HEK293T (cell line): ENCODE measurements at regions not wholly inside any gene's neighbourhood (a gene's known extent, or its start where the extent isn't known, plus 50 kb on each side); places are given as distances from the start of the nearest gene placed in this dataset.

Experiments
- CTCF ChIA-PET: fragments of 350-600 bp; formaldehyde crosslinking; extraction: SDS; loops from one replicate; lab custom pipeline; 2021; ENCODE audit warnings: antibody characterized with exemption, inconsistent platforms; lab: Yijun Ruan, JAX
- POLR2A ChIA-PET: fragments of 350-600 bp; formaldehyde crosslinking; extraction: SDS; loops from one replicate; lab custom pipeline; 2020; ENCODE audit warnings: antibody characterized with exemption, inconsistent platforms; lab: Yijun Ruan, JAX
- DNase-seq: peaks from one replicate; pipeline ENCODE4 v3.0.0; 2012; ENCODE audit warnings: mixed read lengths; ENCODE audit errors: extremely low spot score
- ARNT ChIP-seq: fragments of 450-650 bp; IDR thresholded peaks from 2 replicates; pipeline ENCODE4 v1.6.1; 2017; ENCODE audit warnings: mild to moderate bottlenecking
- BHLHE40 ChIP-seq: fragments of 450-650 bp; IDR thresholded peaks from 2 replicates; pipeline ENCODE4 v1.6.1; 2016; ENCODE audit warnings: mild to moderate bottlenecking, moderate library complexity, borderline replicate concordance
- CTBP1 ChIP-seq: fragments of 450-650 bp; IDR thresholded peaks from 2 replicates; pipeline ENCODE4 v1.6.1; 2016; ENCODE audit warnings: borderline replicate concordance
- ELF4 ChIP-seq: fragments of 450-650 bp; IDR thresholded peaks from 2 replicates; pipeline ENCODE4 v1.6.1; 2017; ENCODE audit warnings: antibody characterized with exemption
- FOXA1 ChIP-seq: fragments of 450-650 bp; IDR thresholded peaks from 2 replicates; pipeline ENCODE4 v1.6.1; 2016; ENCODE audit warnings: mild to moderate bottlenecking
- FOXK2 ChIP-seq: fragments of 450-650 bp; IDR thresholded peaks from 2 replicates; pipeline ENCODE4 v1.6.1; 2016; ENCODE audit warnings: mild to moderate bottlenecking
- FOXM1 ChIP-seq: fragments of 450-650 bp; IDR thresholded peaks from 2 replicates; pipeline ENCODE4 v1.6.1; 2017; ENCODE audit warnings: mild to moderate bottlenecking, borderline replicate concordance
- HDGF ChIP-seq: fragments of 450-650 bp; IDR thresholded peaks from 2 replicates; pipeline ENCODE4 v1.6.1; 2017; ENCODE audit warnings: antibody characterized with exemption, borderline replicate concordance
- L3MBTL2 ChIP-seq: fragments of 450-650 bp; conservative IDR thresholded peaks from 2 replicates; pipeline ENCODE4 v1.6.1; 2016; ENCODE audit warnings: mild to moderate bottlenecking
- LEF1 ChIP-seq: fragments of 450-650 bp; IDR thresholded peaks from 2 replicates; pipeline ENCODE4 v1.6.1; 2017; ENCODE audit warnings: mild to moderate bottlenecking, borderline replicate concordance
- NFRKB ChIP-seq: fragments of 450-650 bp; IDR thresholded peaks from 2 replicates; pipeline ENCODE4 v1.6.1; 2016; ENCODE audit warnings: mild to moderate bottlenecking, moderate library complexity
- SP1 ChIP-seq: fragments of 450-650 bp; IDR thresholded peaks from 2 replicates; pipeline ENCODE4 v1.6.1; 2017
- SUZ12 ChIP-seq: fragments of 450-650 bp; IDR thresholded peaks from 2 replicates; pipeline ENCODE4 v1.6.1; 2016; ENCODE audit warnings: mild to moderate bottlenecking
- TARDBP ChIP-seq: fragments of 450-650 bp; IDR thresholded peaks from 2 replicates; pipeline ENCODE4 v1.6.1; 2016
- ZNF384 ChIP-seq: fragments of 450-650 bp; IDR thresholded peaks from 2 replicates; pipeline ENCODE4 v1.6.1; 2016
- TF ChIP-seq, protein P1 (sequence below): fragments of 450-650 bp; IDR thresholded peaks from 2 replicates; pipeline ENCODE4 v1.6.1; 2016

DNA sequence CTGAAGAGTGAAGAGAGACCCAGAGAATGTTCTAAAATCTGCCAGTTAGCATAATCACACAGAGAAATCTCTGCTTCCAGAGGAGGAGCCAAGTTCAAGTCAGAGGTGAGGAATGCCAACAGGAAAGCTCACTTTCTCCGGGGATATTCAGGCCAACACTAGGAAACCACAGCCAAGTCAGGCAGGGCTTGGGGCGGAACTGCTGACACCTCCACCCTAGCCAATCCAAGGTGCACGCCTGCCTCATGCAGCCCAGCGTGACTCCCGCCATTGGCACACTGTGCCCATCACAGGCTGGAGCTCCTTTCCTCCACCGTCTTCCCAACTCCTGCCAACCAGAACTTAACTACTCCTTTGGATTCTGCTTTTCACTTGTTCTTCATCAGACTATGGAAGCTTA lies 374.3 kb upstream of the CCDC196 start:
- DNase-seq: no peak
- ChIA-PET POLR2A (no interaction called here), CTCF (no interaction called here)
- TF ChIP-seq L3MBTL2 (no peak), LEF1 (no peak), ZNF384 (no peak), FOXM1 (no peak), TARDBP (no peak), FOXK2 (no peak), FOXA1 (no peak), CTBP1 (no peak), SUZ12 (no peak)

DNA sequence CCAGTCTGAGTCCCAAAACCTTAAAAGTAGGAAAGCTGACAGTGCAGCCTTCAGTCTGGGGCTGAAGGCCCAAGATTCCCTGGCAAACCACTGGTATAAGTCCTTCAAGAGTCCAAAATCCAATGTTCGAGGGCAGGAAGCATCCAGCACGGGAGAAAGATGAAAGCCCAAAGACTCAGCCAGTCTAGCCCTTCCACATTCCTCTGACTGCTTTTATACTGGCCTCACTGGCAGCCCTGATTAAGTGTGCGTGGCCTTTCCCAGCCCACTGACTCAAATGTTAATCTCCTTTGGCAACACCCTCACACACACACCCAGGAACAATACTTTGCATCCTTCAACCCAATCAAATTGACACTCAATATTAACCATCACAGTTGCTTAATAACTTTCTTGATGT lies 372.1 kb upstream of the CCDC196 start:
- ChIA-PET CTCF (no interaction called here), POLR2A (no interaction called here)
- DNase-seq: no peak
- TF ChIP-seq FOXK2: no peak
- no peak for TF ChIP-seq FOXM1
- no peak for TF ChIP-seq NFRKB
- TF ChIP-seq ZNF384: no peak
- TF ChIP-seq L3MBTL2: no peak
- TF ChIP-seq LEF1: no peak
- no peak for TF ChIP-seq SUZ12
- no peak for TF ChIP-seq ELF4
- TF ChIP-seq FOXA1: no peak
- no peak for TF ChIP-seq TARDBP
- no peak for TF ChIP-seq ARNT
- TF ChIP-seq BHLHE40: no peak
- no peak for TF ChIP-seq CTBP1
- no peak for TF ChIP-seq SP1
- TF ChIP-seq, protein P1, sequence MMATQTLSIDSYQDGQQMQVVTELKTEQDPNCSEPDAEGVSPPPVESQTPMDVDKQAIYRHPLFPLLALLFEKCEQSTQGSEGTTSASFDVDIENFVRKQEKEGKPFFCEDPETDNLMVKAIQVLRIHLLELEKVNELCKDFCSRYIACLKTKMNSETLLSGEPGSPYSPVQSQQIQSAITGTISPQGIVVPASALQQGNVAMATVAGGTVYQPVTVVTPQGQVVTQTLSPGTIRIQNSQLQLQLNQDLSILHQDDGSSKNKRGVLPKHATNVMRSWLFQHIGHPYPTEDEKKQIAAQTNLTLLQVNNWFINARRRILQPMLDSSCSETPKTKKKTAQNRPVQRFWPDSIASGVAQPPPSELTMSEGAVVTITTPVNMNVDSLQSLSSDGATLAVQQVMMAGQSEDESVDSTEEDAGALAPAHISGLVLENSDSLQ: no peak

DNA sequence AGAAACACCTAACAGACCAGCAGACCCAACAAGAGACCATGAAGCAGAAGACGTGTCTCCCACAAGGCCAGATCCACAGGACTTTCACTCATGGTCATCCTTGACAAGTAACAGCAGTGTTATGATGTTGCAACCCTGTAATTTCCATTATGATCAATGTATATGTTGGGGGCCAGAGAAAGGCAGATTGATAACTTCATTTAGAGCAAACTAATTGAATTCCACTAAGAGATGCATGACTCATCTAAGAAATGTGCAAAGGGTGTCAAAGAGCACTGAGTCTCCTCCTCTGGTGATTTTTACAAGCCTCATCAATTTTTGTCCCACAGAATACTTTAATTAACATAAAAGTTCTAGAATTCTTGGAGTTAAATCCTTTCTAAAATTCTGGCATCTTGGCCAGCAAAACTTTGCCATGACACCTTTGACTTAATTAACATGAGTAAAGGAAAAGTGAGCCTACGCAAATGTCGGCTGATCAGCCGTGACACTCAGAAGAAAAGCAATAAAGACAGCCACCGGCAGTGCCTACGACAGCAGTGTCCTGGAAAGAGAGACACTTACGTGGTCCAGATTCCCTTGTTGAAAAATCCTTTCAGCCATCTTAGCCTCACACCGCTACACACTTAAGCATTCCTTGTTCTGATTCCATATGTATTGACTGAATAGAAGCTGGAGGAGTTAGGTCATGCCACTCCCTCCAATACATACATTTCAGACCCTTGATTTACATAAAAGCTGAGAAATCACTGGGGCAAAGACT lies 370.2 kb upstream of the CCDC196 start:
- no peak for DNase-seq
- TF ChIP-seq L3MBTL2 (no peak), ZNF384 (no peak), FOXM1 (no peak), TARDBP (no peak), LEF1 (no peak), CTBP1 (no peak), NFRKB (no peak), ELF4 (no peak), ARNT (no peak), SUZ12 (no peak), SP1 (no peak), BHLHE40 (no peak), FOXK2 (no peak), FOXA1 (no peak)
- TF ChIP-seq, protein P1: no peak
- ChIA-PET POLR2A (no interaction called here), CTCF (no interaction called here)

DNA sequence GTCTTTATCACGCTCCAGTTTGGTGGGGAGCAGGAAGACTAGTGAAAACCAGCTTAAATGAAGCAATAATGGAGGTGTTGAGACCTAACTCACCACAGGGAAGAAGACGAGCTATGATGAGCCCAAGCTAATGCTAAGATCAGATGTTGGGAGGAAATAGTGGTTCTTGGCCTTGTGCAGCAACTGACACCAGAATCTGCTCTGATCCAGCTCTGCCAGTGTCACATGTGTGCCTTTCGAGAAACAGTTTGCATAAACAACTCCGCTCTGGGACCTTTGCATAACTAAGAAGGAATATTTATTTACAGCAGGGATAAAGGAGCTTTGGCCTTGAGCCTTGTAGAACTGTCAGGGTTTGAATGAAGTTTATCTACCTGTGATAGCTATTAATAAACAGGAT lies 369.4 kb upstream of the CCDC196 start:
- ChIA-PET CTCF (no interaction called here), POLR2A (no interaction called here)
- TF ChIP-seq ZNF384: no peak
- TF ChIP-seq LEF1: no peak
- TF ChIP-seq, protein P1: no peak
- no peak for TF ChIP-seq SUZ12
- TF ChIP-seq FOXA1: no peak
- TF ChIP-seq SP1: no peak
- TF ChIP-seq CTBP1: no peak
- no peak for TF ChIP-seq FOXM1
- no peak for TF ChIP-seq L3MBTL2
- no peak for TF ChIP-seq ELF4
- no peak for TF ChIP-seq BHLHE40
- TF ChIP-seq NFRKB: no peak
- TF ChIP-seq FOXK2: no peak
- TF ChIP-seq TARDBP: no peak
- TF ChIP-seq HDGF: no peak
- no peak for TF ChIP-seq ARNT
- no peak for DNase-seq

DNA sequence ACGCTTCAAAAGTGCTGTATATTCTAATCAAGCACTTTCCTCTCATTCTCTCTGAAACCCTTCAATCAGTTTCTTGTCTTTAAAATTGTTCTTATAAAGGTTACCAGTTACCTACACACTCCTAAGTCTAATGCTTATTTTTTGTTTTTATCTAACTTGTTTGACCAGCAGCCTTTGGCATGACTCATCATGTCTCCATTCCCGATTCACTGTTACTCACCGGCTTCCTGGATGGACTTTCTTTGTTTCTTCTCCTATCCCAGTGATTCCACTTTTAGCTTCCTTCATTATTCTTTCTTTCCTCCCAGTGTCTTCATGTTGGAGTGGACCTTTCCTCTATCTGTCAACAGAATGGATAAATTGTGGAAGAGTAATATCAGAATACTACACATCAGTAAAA lies 368.6 kb upstream of the CCDC196 start:
- no peak for DNase-seq
- CTCF ChIA-PET: no interaction called here
- TF ChIP-seq SP1 (no peak), ELF4 (no peak), SUZ12 (no peak), BHLHE40 (no peak), LEF1 (no peak), FOXM1 (no peak), CTBP1 (no peak), ZNF384 (no peak), FOXK2 (no peak), HDGF (no peak), ARNT (no peak), TARDBP (no peak), L3MBTL2 (no peak), FOXA1 (no peak), NFRKB (no peak)
- TF ChIP-seq, protein P1: no peak
- POLR2A ChIA-PET: no interaction called here
